Esophagus squamous epithelium (tissue), 4 donors: ENCODE measurements at regions not wholly inside any gene's neighbourhood (a gene's known extent, or its start where the extent isn't known, plus 50 kb on each side); places are given as distances from the start of the nearest gene placed in this dataset.

Experiments used
- CTCF ChIP-seq, 6 experiments: fragments of 450-650 bp in 4 of 6; fragments of 200-600 bp in 2 of 6; sonication (generic) in 2 of 6; IDR thresholded peaks; one replicate each; pipeline ENCODE4 v1.5.1; 2016 to 2019; ENCODE audit warnings: antibody characterized with exemption in 6 of 6, mild to moderate bottlenecking in 4 of 6, moderate library complexity in 4 of 6
- POLR2A ChIP-seq, 4 donors: fragments of 450-650 bp; IDR thresholded peaks; one replicate each; pipeline ENCODE4 v1.6.1; 2017; ENCODE audit warnings: antibody characterized with exemption in 4 of 4, mild to moderate bottlenecking in 4 of 4, moderate library complexity in 3 of 4

- TF ChIP-seq CTCF (IDR thresholded peaks at IDR 0.05) (no peak), POLR2A (IDR thresholded peaks at IDR 0.05) (no peak)
Observed at GRCh38 chr13:74726206-74726605, 592.0 kb upstream of the KLF12 start.
